ENCODE measurements at regions not wholly inside any gene's neighbourhood (a gene's known extent, or its start where the extent isn't known, plus 50 kb on each side); places are given as distances from the start of the nearest gene placed in this dataset.

DNA sequence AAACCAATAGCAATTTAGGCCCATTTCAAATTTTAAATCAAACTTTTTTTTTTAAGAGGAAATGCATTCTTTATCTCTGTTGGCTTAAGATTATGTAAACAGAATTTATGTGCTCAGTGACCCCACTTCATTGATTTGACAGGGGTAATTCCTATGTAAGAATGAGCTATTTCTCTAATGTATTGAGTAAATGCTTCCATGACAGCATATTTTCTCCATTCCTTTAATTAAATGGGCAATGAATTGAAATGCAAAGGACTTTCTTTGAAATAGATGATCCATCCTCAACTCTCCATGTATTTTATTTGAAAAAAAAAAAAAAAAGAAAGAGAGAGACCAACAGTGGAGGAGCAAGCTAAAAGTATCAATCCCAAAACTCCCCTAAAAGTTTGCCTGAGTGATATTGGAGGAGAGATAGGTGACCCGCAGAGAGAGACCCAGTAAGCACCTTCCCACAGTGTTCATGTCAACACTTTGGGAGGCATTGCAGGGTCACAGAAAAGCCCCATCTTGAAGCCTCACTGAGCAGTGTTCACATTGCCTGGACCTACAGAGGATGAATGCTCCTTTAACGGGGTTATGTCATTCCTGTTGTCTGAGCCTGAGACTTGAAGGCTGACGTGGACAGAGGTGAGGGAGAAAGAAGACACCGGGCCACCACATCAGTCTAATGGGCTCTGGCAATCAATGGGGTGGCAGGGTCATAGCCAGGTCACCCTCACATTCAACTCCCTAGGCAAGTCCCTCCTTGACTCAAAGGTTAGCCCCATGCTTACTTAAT is 176.0 kb downstream of the SHOX2 start:
- no peak for ATAC-seq (ENCODE audit: insufficient read depth, low FRiP score)
- TF ChIP-seq, protein P1, sequence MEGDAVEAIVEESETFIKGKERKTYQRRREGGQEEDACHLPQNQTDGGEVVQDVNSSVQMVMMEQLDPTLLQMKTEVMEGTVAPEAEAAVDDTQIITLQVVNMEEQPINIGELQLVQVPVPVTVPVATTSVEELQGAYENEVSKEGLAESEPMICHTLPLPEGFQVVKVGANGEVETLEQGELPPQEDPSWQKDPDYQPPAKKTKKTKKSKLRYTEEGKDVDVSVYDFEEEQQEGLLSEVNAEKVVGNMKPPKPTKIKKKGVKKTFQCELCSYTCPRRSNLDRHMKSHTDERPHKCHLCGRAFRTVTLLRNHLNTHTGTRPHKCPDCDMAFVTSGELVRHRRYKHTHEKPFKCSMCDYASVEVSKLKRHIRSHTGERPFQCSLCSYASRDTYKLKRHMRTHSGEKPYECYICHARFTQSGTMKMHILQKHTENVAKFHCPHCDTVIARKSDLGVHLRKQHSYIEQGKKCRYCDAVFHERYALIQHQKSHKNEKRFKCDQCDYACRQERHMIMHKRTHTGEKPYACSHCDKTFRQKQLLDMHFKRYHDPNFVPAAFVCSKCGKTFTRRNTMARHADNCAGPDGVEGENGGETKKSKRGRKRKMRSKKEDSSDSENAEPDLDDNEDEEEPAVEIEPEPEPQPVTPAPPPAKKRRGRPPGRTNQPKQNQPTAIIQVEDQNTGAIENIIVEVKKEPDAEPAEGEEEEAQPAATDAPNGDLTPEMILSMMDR (IDR thresholded peaks at IDR 0.05; ENCODE audit: control extremely low read depth, extremely low read depth): no peak
- Histone ChIP-seq H3K9me3 (ENCODE audit: control insufficient read depth in 4 of 4, insufficient read depth in 3 of 4, low read length in 3 of 4) (peaks cover 0 to 2% (median 0%) of the 10 kb centered on the region in 4 donors), H3K4me1 (ENCODE audit: control insufficient read depth in 5 of 5, insufficient read depth in 5 of 5, low read length in 5 of 5) (peaks cover 0 to 3% (median 0%) of the 10 kb centered on the region in 5 donors), H3K9ac (ENCODE audit: insufficient read depth in 1 of 2, low read length in 2 of 2) (no peak overlapping the region), H3K27ac (ENCODE audit: low read depth in 1 of 2, low read length in 1 of 2) (no peak overlapping the region), H3K27me3 (ENCODE audit: control insufficient read depth in 3 of 3, insufficient read depth in 3 of 3, low read length in 2 of 3) (no peaks in the 10 kb centered on the region), H3K4me3 (no peak overlapping the region), H3K36me3 (ENCODE audit: control insufficient read depth in 4 of 4, insufficient read depth in 4 of 4, low read length in 4 of 4) (no peaks in the 10 kb centered on the region)
- WGBS, 2 donors: 72 to 81% methylated on average over 4 of the region's 4 CpGs
- no peak for DNase-seq

DNA sequence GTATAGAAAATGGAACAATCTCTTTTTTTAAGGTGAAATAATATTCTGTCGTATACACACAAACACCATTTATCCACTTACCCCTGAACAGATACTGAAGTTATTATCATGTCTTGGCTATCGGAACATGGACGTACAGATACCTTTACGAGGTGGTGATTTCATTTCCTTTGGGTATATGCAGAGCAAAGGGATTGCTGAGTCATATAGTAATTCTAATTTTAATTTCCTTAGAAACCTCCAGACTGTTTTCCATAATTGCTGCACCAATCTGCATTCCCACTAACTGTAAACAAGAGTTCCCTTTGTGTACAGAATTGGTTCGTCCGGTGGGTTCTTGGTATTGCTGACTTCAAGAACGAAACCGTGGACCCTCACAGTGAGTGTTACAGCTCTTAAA is 179.4 kb downstream of the SHOX2 start:
- ATAC-seq (ENCODE audit: insufficient read depth, low FRiP score) (no peak), DNase-seq (no peak)
- no peak overlapping the region for H3K4me3 ChIP-seq
- H3K36me3 ChIP-seq (ENCODE audit: control insufficient read depth in 4 of 4, insufficient read depth in 4 of 4, low read length in 4 of 4): no peaks in the 10 kb centered on the region
- H3K27me3 ChIP-seq (ENCODE audit: control insufficient read depth in 3 of 3, insufficient read depth in 3 of 3, low read length in 2 of 3): no peaks in the 10 kb centered on the region
- H3K9me3 ChIP-seq (ENCODE audit: control insufficient read depth in 4 of 4, insufficient read depth in 3 of 4, low read length in 3 of 4): peaks cover 0 to 2% (median 0%) of the 10 kb centered on the region in 4 donors
- TF ChIP-seq, protein P1 (IDR thresholded peaks at IDR 0.05; ENCODE audit: control extremely low read depth, extremely low read depth): no peak
- WGBS, 2 donors: 83 to 94% methylated on average over 8 of the region's 8 CpGs
- no peak overlapping the region for H3K9ac ChIP-seq (ENCODE audit: insufficient read depth in 1 of 2, low read length in 2 of 2)
- H3K27ac ChIP-seq (ENCODE audit: low read depth in 1 of 2, low read length in 1 of 2): no peak overlapping the region
- peaks cover 0 to 3% (median 0%) of the 10 kb centered on the region in 5 donors for H3K4me1 ChIP-seq (ENCODE audit: control insufficient read depth in 5 of 5, insufficient read depth in 5 of 5, low read length in 5 of 5)

DNA sequence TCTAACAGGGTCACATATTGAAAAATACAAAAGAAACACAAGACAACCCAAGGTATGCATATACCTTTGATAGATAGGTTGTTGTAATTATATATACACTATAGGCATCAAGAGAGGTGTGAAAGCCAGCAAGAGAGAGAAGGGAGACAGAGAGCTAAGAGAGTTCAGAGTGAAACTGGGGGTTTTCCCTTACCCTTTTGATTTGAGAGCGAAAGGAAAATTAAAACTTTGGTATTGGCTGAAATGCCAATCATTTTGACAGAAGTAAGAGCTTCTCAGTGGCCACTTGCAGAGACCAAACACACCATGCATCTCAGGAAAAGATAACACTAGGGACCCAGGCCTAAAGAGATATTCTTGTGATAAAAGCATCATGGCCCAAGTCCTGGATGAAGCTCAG is 183.6 kb downstream of the SHOX2 start:
- TF ChIP-seq, protein P1 (IDR thresholded peaks at IDR 0.05; ENCODE audit: control extremely low read depth, extremely low read depth): no peak
- no peaks in the 10 kb centered on the region for H3K36me3 ChIP-seq (ENCODE audit: control insufficient read depth in 4 of 4, insufficient read depth in 4 of 4, low read length in 4 of 4)
- H3K27ac ChIP-seq (ENCODE audit: low read depth in 1 of 2, low read length in 1 of 2): no peak overlapping the region
- ATAC-seq (ENCODE audit: insufficient read depth, low FRiP score) (no peak), DNase-seq (no peak)
- H3K4me1 ChIP-seq (ENCODE audit: control insufficient read depth in 5 of 5, insufficient read depth in 5 of 5, low read length in 5 of 5): no peaks in the 10 kb centered on the region
- peaks cover 0 to 2% (median 0%) of the 10 kb centered on the region in 4 donors for H3K9me3 ChIP-seq (ENCODE audit: control insufficient read depth in 4 of 4, insufficient read depth in 3 of 4, low read length in 3 of 4)
- no peak overlapping the region for H3K4me3 ChIP-seq
- H3K27me3 ChIP-seq (ENCODE audit: control insufficient read depth in 3 of 3, insufficient read depth in 3 of 3, low read length in 2 of 3): peaks cover 0 to 3% (median 0%) of the 10 kb centered on the region in 3 donors
- H3K9ac ChIP-seq (ENCODE audit: insufficient read depth in 1 of 2, low read length in 2 of 2): no peak overlapping the region
- WGBS, 2 donors: 79 to 93% methylated on average over 1 of the region's 1 CpG

All from lung (tissue), 11 donors.